ENCODE measurements at regions not wholly inside any gene's neighbourhood (a gene's known extent, or its start where the extent isn't known, plus 50 kb on each side); places are given as distances from the start of the nearest gene placed in this dataset.
A peak's percentile ranks its signal among the peaks of the same experiment; 100 is the strongest.
"Not testable (repeated sequence)": the region's sequence is repeated elsewhere in the genome, so short reads cannot be mapped to it uniquely, and the experiment has no call there.

- not testable (repeated sequence) for DNase-seq (ENCODE audit: low spot score in 2 of 2); FAIRE-seq
Observed at GRCh38 chr15:38797506-38797905, 232.9 kb upstream of the RASGRP1 start.

- not testable (repeated sequence) for DNase-seq (ENCODE audit: low spot score in 2 of 2); FAIRE-seq
Observed at GRCh38 chr15:38799202-38799601, 234.6 kb upstream of the RASGRP1 start.

- DNase-seq (ENCODE audit: low spot score in 2 of 2) (no peak), FAIRE-seq (no peak)
Observed at GRCh38 chr15:38809621-38810020, 245.0 kb upstream of the RASGRP1 start.

DNA sequence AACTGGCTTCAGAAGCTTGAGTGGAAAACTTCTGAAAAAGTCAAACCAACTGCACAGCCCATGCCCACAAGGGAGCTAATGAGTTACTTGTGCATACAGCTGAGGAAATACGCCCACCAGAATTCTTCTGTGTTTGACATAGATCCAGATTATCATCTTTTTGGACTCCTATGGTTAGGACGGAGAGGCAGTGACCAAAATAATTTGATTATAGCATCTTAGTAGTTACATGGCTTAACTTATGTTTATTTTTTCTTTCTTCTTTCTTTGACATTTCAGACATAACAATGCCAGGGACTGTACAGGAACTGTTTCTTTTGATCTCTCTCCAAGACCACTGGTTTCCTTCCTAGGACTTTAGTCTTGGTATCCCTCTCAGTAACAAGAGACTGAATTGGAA lies 246.1 kb upstream of the RASGRP1 start:
- DNase-seq (ENCODE audit: low spot score in 2 of 2) = no peak
- no peak for FAIRE-seq

DNA sequence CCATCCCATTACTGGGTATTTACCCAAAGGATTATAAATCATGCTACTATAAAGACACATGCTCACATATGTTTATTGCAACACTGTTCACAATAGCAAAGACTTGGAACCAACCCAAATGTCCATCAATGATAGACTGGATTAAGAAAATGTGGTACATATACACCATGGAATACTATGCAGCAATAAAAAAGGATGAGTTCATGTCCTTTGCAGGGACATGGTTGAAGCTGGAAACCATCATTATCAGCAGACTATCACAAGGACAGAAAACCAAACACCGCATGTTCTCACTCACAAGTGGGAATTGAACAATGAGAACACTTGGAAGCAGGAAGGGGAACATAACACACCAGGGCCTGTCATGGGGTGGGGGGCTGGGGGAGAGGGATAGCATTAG lies 249.6 kb upstream of the RASGRP1 start:
- not testable (repeated sequence) for DNase-seq (ENCODE audit: low spot score in 2 of 2); FAIRE-seq

GRCh38 chr15:38814891-38815290 lies 250.3 kb upstream of the RASGRP1 start:
- no peak for DNase-seq (ENCODE audit: low spot score in 2 of 2)
- FAIRE-seq = no peak

GRCh38 chr15:38817427-38818156 lies 253.0 kb upstream of the RASGRP1 start:
- FAIRE-seq (no peak), DNase-seq (ENCODE audit: low spot score in 2 of 2) (peak; percentile 14 to 51)

DNA sequence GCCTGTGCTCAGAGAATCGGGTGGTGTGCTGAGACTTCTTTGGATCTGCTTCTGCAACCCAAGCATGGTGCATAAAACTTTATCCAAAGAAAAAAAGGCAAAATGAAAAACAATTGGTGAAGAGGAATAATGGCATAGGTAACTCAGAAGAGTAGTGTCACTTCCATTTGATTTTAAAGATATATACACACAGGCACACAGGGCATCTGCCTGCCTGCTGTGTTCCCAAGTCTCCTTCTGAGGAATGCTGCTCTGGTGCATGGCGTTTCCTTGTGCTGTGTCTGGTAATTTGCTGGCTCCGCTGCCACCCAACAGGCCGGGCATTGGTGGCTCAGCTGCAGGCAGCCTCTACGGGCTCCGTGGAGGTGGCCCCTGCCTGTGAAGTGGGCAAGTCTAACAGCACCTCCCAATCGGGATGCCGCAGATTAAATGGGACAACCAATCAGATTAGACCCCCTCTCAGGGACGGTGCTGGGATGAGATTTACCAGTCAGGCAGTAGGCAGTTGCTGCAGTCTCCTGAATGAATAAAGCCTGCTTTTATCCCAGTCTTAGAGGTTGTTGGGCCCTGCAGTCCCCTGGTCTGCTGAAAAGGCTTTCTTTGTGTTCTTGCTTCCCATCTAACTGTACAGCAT lies 253.7 kb upstream of the RASGRP1 start:
- DNase-seq (ENCODE audit: low spot score in 2 of 2) (no peak), FAIRE-seq (no peak)

DNA sequence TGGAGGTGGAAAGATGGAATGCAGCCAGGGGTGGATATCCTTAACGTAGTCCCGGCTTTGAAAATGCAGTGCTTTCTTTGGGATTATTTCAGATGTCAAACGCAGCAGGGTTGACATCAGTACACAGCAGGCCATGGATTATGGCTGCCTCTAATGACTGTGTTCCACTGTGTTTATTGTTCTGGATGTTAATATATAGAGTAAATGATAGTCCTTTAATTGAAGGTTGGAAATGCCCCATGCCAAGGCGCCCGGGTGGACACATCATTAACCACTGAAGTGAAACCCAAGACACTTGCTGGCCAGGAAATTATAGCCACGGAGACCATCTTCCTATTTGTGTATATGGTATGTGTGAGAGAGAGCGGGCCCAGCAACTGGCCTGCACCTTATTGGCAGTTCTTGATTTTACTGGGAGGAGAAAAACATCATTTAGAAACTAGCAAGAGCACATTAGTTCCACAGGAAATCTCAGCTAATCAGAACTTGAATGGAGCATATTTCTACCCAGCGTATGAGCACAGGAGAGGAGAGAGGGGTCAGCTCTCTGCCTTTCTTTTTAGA lies 254.9 kb upstream of the RASGRP1 start:
- no peak for DNase-seq (ENCODE audit: low spot score in 2 of 2)
- FAIRE-seq = no peak

DNA sequence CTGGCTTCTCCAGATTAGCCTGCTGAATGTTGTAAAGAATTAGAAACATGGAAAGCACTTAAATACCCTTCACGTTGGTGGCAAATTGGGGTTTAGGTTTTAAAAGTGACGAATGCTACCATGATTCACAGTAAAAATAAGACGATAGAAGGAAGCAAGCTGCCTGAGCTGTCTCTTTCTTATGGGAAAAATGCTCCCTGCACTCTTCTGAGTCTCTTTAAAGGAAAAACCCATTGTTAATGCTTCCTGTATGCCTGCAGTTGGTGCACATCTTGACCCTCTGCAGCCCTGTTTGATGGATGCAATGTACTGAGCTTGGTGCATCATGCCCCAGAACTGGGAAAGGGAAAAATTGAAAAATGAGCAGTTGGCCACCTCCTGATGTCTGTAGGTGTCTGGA lies 258.6 kb upstream of the RASGRP1 start:
- DNase-seq (ENCODE audit: low spot score in 2 of 2) (no peak), FAIRE-seq (no peak)

- no peak for FAIRE-seq
Observed at GRCh38 chr15:38824719-38825118, 260.1 kb upstream of the RASGRP1 start.

GRCh38 chr15:38826880-38827279 lies 262.3 kb upstream of the RASGRP1 start:
- FAIRE-seq (no peak), DNase-seq (ENCODE audit: low spot score in 2 of 2) (no peak)

More at GRCh38 chr15:38824719-38825118, 260.1 kb upstream of the RASGRP1 start:
- no peak for DNase-seq (ENCODE audit: low spot score in 2 of 2)

GRCh38 chr15:38828031-38828532 lies 263.5 kb upstream of the RASGRP1 start:
- no peak for DNase-seq (ENCODE audit: low spot score in 2 of 2)
- no peak for FAIRE-seq

- no peak for DNase-seq (ENCODE audit: low spot score in 2 of 2)
- FAIRE-seq = no peak
Observed at GRCh38 chr15:38829086-38829485, 264.5 kb upstream of the RASGRP1 start.

- DNase-seq (ENCODE audit: low spot score in 2 of 2) (no peak), FAIRE-seq (no peak)
Observed at GRCh38 chr15:38842226-38842625, 277.6 kb upstream of the RASGRP1 start.

DNA sequence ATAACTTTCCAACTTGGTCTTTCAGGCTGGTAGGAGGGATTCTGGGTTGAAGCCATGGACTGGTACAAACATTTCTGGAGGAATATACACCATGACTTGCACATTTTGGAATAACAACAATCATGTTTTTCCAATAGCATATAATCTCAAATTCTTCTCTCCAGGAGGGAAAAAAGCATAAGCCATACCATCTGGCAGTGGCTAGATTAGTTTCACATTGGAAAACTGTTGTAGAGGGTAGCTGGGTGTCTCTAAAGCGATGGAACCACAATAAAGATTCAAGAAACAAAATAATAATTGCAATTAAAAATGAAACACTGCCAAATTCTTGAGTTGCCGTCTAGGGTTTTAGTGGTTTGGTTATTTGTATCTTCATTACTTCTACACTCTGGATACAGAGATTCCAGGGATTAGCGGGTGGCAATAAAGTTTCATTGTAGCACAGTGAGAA lies 278.5 kb upstream of the RASGRP1 start:
- FAIRE-seq = no peak
- DNase-seq (ENCODE audit: low spot score in 2 of 2) = no peak

GRCh38 chr15:38843736-38844590 lies 279.3 kb upstream of the RASGRP1 start:
- FAIRE-seq = no peak

DNA sequence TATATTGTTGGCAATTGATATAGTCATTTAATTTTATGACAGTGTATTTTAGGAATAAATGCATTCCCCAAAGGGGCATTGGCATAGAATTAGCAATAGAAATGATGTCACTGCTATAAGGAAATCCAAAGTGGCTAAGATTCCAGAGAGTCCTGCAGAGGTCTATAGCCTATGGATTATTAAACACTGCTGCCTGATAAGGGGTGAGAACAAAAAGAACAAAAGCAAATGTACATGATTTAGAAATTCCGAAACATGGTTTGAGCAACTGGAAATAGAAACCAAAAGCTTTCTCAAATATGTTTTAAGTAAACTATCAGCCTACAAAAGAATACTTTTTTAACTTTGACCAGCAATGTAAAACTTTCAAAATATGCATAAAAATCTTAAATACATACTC lies 280.1 kb upstream of the RASGRP1 start:
- DNase-seq (ENCODE audit: low spot score in 2 of 2) (no peak), FAIRE-seq (no peak)

More at GRCh38 chr15:38843736-38844590, 279.3 kb upstream of the RASGRP1 start:
- no peak for DNase-seq (ENCODE audit: low spot score in 2 of 2)

GRCh38 chr15:38846346-38846745 lies 281.7 kb upstream of the RASGRP1 start:
- FAIRE-seq (no peak), DNase-seq (ENCODE audit: low spot score in 2 of 2) (no peak)

GRCh38 chr15:38847666-38848065 lies 283.1 kb upstream of the RASGRP1 start:
- FAIRE-seq (no peak), DNase-seq (ENCODE audit: low spot score in 2 of 2) (no peak)

GRCh38 chr15:38849046-38849445 lies 284.4 kb upstream of the RASGRP1 start:
- DNase-seq (ENCODE audit: low spot score in 2 of 2) (no peak), FAIRE-seq (no peak)

Measured in frontal cortex (tissue), 3 donors.